ENCODE measurements at regions not wholly inside any gene's neighbourhood (a gene's known extent, or its start where the extent isn't known, plus 50 kb on each side); places are given as distances from the start of the nearest gene placed in this dataset.

GRCh38 chr4:189084671-189085070 lies 856.0 kb upstream of the FRG1 start:
- DNase-seq (ENCODE audit: low read depth in 1 of 2, low spot score in 1 of 2) (peak in 1 of 2 experiments; percentile 5), FAIRE-seq (no peak), ATAC-seq (peak in 1 of 2 experiments; percentile 48; a peak in 2 of 6 replicates)
- 94% methylated on average over 4 of the region's 4 CpGs for WGBS (ENCODE audit: missing lambda C conversion rate)
- ChIA-PET POLR2A (no interaction called here), CTCF (interaction anchor here (1.1 kb wide), 1 partner anchor 13 kb away, joined by 3 read pairs; no protein-coding TSS in a partner anchor)
- Histone ChIP-seq H3K4me3 (no peak overlapping the region), H3K9me3 (no peaks in the 10 kb centered on the region), H3K4me1 (no peaks in the 10 kb centered on the region), H3K4me2 (no peak overlapping the region), H3K27ac (no peak overlapping the region)
- TF ChIP-seq USF2 (IDR thresholded peaks at IDR 0.05), result no peak
- TF ChIP-seq NR3C1 (IDR thresholded peaks at IDR 0.05), result no peak
- TF ChIP-seq REST (IDR thresholded peaks at IDR 0.05), result no peak
- TF ChIP-seq CHD4 (IDR thresholded peaks at IDR 0.05; ENCODE audit: borderline replicate concordance), result no peak
- TF ChIP-seq EP300 (IDR thresholded peaks at IDR 0.05), result no peak
- no peak for TF ChIP-seq NPAS2 (CRISPR knock-in tag; IDR thresholded peaks at IDR 0.05; ENCODE audit: borderline replicate concordance)
- no peak for TF ChIP-seq NFE2L2 (conservative IDR thresholded peaks at IDR 0.05; ENCODE audit: low read length)
- TF ChIP-seq JUNB (IDR thresholded peaks at IDR 0.05), result no peak
- no peak for TF ChIP-seq HDAC2 (IDR thresholded peaks at IDR 0.05)
- TF ChIP-seq HOXB13 (CRISPR knock-in tag; IDR thresholded peaks at IDR 0.05; ENCODE audit: low read depth), result no peak
- TF ChIP-seq HOXA7 (CRISPR knock-in tag; IDR thresholded peaks at IDR 0.05), result no peak
- no peak for TF ChIP-seq POLR2AphosphoS2 (conservative IDR thresholded peaks at IDR 0.05; ENCODE audit: low read length)
- no peak for TF ChIP-seq JUN (IDR thresholded peaks at IDR 0.05)
- no peak for TF ChIP-seq FOXS1 (CRISPR knock-in tag; IDR thresholded peaks at IDR 0.05)
- no peak for TF ChIP-seq RCOR1 (IDR thresholded peaks at IDR 0.05; ENCODE audit: low read depth, low read length)
- TF ChIP-seq SMC3 (IDR thresholded peaks at IDR 0.05), result no peak
- TF ChIP-seq BCL3 (IDR thresholded peaks at IDR 0.05), result no peak
- TF ChIP-seq EHMT2 (IDR thresholded peaks at IDR 0.05; ENCODE audit: low read depth), result no peak
- TF ChIP-seq CTCF (IDR thresholded peaks at IDR 0.05), result no peak
- no peak for TF ChIP-seq RFX5 (IDR thresholded peaks at IDR 0.05)

- FAIRE-seq (no peak), DNase-seq (ENCODE audit: low read depth in 1 of 2, low spot score in 1 of 2) (no peak), ATAC-seq (no peak)
- 57% methylated on average over 2 of the region's 2 CpGs for WGBS (ENCODE audit: missing lambda C conversion rate)
- Histone ChIP-seq H3K9me3 (no peaks in the 10 kb centered on the region), H3K4me1 (no peaks in the 10 kb centered on the region), H3K4me2 (no peak overlapping the region), H3K27ac (no peak overlapping the region), H3K4me3 (no peak overlapping the region)
- POLR2A ChIA-PET, result no interaction called here
- CTCF ChIA-PET, result no interaction called here
- TF ChIP-seq REST (IDR thresholded peaks at IDR 0.05) (no peak), ATOH8 (CRISPR knock-in tag; IDR thresholded peaks at IDR 0.05; ENCODE audit: low read depth) (no peak), EP300 (IDR thresholded peaks at IDR 0.05) (no peak), HMGXB4 (CRISPR knock-in tag; IDR thresholded peaks at IDR 0.05; ENCODE audit: borderline replicate concordance) (no peak), TP53 (CRISPR knock-in tag; IDR thresholded peaks at IDR 0.05) (no peak), SREBF2 (IDR thresholded peaks at IDR 0.05) (no peak), HOXB13 (CRISPR knock-in tag; IDR thresholded peaks at IDR 0.05; ENCODE audit: low read depth) (no peak), NFE2L2 (conservative IDR thresholded peaks at IDR 0.05; ENCODE audit: low read length) (no peak)
These were observed 852.7 kb upstream of the FRG1 start for GRCh38 chr4:189087971-189088370.

All from A549 (cell line).